HL-60 (cell line): ENCODE measurements at regions not wholly inside any gene's neighbourhood (a gene's known extent, or its start where the extent isn't known, plus 50 kb on each side); places are given as distances from the start of the nearest gene placed in this dataset.

ENCODE experiments used
- DNase-seq, 2 experiments: peaks; one replicate each; pipeline ENCODE4 v3.0.0-alpha.2; 2010 to 2020; ENCODE audit warnings: low read depth in 1 of 2, low spot score in 1 of 2
- H3K27ac ChIP-seq: fragments of 250-450 bp; sonication (Bioruptor Pico); replicated peaks from 2 replicates; pipeline ENCODE4 v1.5.1; 2020; ENCODE audit warnings: mild to moderate bottlenecking, moderate library complexity
- H3K27me3 ChIP-seq: fragments of 250-450 bp; sonication (Bioruptor Pico); 2 replicates; pipeline ENCODE4 v1.5.1; 2021; ENCODE audit warnings: mild to moderate bottlenecking, moderate library complexity; ENCODE audit not compliant: insufficient read depth, poor library complexity, severe bottlenecking
- H3K4me3 ChIP-seq: replicated peaks from 2 replicates; pipeline ENCODE4 v1.5.1; 2011; ENCODE audit warnings: mild to moderate bottlenecking, control low read depth, low read length; ENCODE audit not compliant: insufficient read depth
- CTCF ChIP-seq: IDR thresholded peaks from one replicate; pipeline ENCODE4 v1.5.1; 2011; ENCODE audit warnings: low read length, control low read depth, inconsistent platforms; ENCODE audit not compliant: insufficient read depth
- GABPA ChIP-seq: IDR thresholded peaks from 2 replicates; pipeline ENCODE4 v1.6.1; 2012; ENCODE audit warnings: low read depth
- POLR2AphosphoS5 ChIP-seq: IDR thresholded peaks from 2 replicates; pipeline ENCODE4 v1.6.1; 2012; ENCODE audit warnings: low read depth
- REST ChIP-seq: IDR thresholded peaks from 2 replicates; pipeline ENCODE4 v1.6.1; 2012; ENCODE audit warnings: low read depth; ENCODE audit not compliant: insufficient replicate concordance
- SPI1 ChIP-seq: IDR thresholded peaks from 2 replicates; pipeline ENCODE4 v1.6.1; 2012; ENCODE audit warnings: low read depth, mild to moderate bottlenecking, borderline replicate concordance

- DNase-seq = no peak
- no peak for TF ChIP-seq CTCF
- Histone ChIP-seq H3K27ac (no peak overlapping the region), H3K27me3 (no peaks in the 10 kb centered on the region), H3K4me3 (no peak overlapping the region)
Measured at GRCh38 chr10:70997236-70997635, 108.9 kb upstream of the PCBD1 start.

- DNase-seq = no peak
- H3K4me3 ChIP-seq = no peak overlapping the region
- TF ChIP-seq SPI1 (no peak), GABPA (no peak), REST (no peak), POLR2AphosphoS5 (no peak), CTCF (no peak)
- no peaks in the 10 kb centered on the region for H3K27me3 ChIP-seq
- no peak overlapping the region for H3K27ac ChIP-seq
Measured at GRCh38 chr10:70998086-70998485, 109.7 kb upstream of the PCBD1 start.

- TF ChIP-seq CTCF (no peak), REST (no peak), SPI1 (no peak), POLR2AphosphoS5 (no peak), GABPA (no peak)
- no peaks in the 10 kb centered on the region for H3K27me3 ChIP-seq
- no peak for DNase-seq
- no peak overlapping the region for H3K4me3 ChIP-seq
- H3K27ac ChIP-seq = no peak overlapping the region
Measured at GRCh38 chr10:71001470-71001869, 113.1 kb upstream of the PCBD1 start.

GRCh38 chr10:71004176-71005075 lies 116.1 kb upstream of the PCBD1 start:
- TF ChIP-seq CTCF (no peak), POLR2AphosphoS5 (no peak), SPI1 (no peak)
- Histone ChIP-seq H3K4me3 (no peak overlapping the region), H3K27me3 (no peaks in the 10 kb centered on the region), H3K27ac (no peak overlapping the region)
- no peak for DNase-seq
